AG10803 (cell line): ENCODE measurements at regions not wholly inside any gene's neighbourhood (a gene's known extent, or its start where the extent isn't known, plus 50 kb on each side); places are given as distances from the start of the nearest gene placed in this dataset.

Experiments used
- DNase-seq: peaks from one replicate; pipeline ENCODE4 v3.0.0; 2010; ENCODE audit warnings: low read depth
- H3K4me3 ChIP-seq: 2 replicates; pipeline ENCODE4 v1.5.1; 2011; ENCODE audit warnings: mild to moderate bottlenecking, low read length, control low read depth
- CTCF ChIP-seq: conservative IDR thresholded peaks from 2 replicates; pipeline ENCODE4 v1.5.1; 2011; ENCODE audit warnings: mild to moderate bottlenecking, low read length, control low read depth, inconsistent platforms

GRCh38 chr1:191592039-191592438 lies 566.2 kb upstream of the RGS18 start:
- no peak for DNase-seq
- no peak overlapping the region for H3K4me3 ChIP-seq
- no peak for TF ChIP-seq CTCF

- no peak for DNase-seq
- no peak for TF ChIP-seq CTCF
Measured at GRCh38 chr1:191592907-191593306, 565.4 kb upstream of the RGS18 start.

GRCh38 chr1:191595170-191595569 lies 563.1 kb upstream of the RGS18 start:
- TF ChIP-seq CTCF: no peak
- no peak for DNase-seq
- H3K4me3 ChIP-seq: no peak overlapping the region

More at GRCh38 chr1:191592907-191593306, 565.4 kb upstream of the RGS18 start:
- no peak overlapping the region for H3K4me3 ChIP-seq

- no peak overlapping the region for H3K4me3 ChIP-seq
- TF ChIP-seq CTCF: no peak
- no peak for DNase-seq
Measured at GRCh38 chr1:191608367-191608766, 549.9 kb upstream of the RGS18 start.

- no peak for TF ChIP-seq CTCF
- no peak overlapping the region for H3K4me3 ChIP-seq
- no peak for DNase-seq
Measured at GRCh38 chr1:191609305-191609704, 549.0 kb upstream of the RGS18 start.

GRCh38 chr1:191615101-191615821 lies 543.0 kb upstream of the RGS18 start:
- no peak for TF ChIP-seq CTCF
- no peak for DNase-seq
- H3K4me3 ChIP-seq: no peak overlapping the region

- no peak for TF ChIP-seq CTCF
- no peak overlapping the region for H3K4me3 ChIP-seq
- no peak for DNase-seq
Measured at GRCh38 chr1:191618181-191618580, 540.1 kb upstream of the RGS18 start.
